WTC11 (cell line): ENCODE measurements at regions not wholly inside any gene's neighbourhood (a gene's known extent, or its start where the extent isn't known, plus 50 kb on each side); places are given as distances from the start of the nearest gene placed in this dataset.
A peak's percentile ranks its signal among the peaks of the same experiment; 100 is the strongest.

Experiments
- ATAC-seq: fragments of 200-7000 bp; cut with Tn5 transposase; 2 replicates; pipeline ENCODE4 v1.10.0; 2021; ENCODE audit warnings: mild to moderate bottlenecking, moderate library complexity
- CTCF ChIA-PET: fragments of 300-600 bp; sonication (Branson Sonifier 250); formaldehyde crosslinking; loops from one replicate; lab custom pipeline; 2021; ENCODE audit warnings: antibody characterized with exemption; lab: Charles Lee
- POLR2A ChIA-PET: fragments of 350-600 bp; sonication (Branson Sonifier 250); formaldehyde crosslinking; loops from one replicate; lab custom pipeline; 2021; ENCODE audit warnings: antibody characterized with exemption; lab: Charles Lee
- DNase-seq: peaks from one replicate; pipeline ENCODE4 v3.0.0; 2021; ENCODE audit warnings: low spot score
- H3K27ac Mint-ChIP-seq: 2 replicates; pipeline ENCODE4 v1.8.0; 2021; ENCODE audit warnings: mixed read lengths
- H3K27me3 Mint-ChIP-seq: 2 replicates; pipeline ENCODE4 v1.8.0; 2021; ENCODE audit warnings: low read depth, mild to moderate bottlenecking, moderate library complexity, mixed read lengths
- H3K36me3 Mint-ChIP-seq: 2 replicates; pipeline ENCODE4 v1.8.0; 2021; ENCODE audit warnings: mixed read lengths
- H3K4me1 Mint-ChIP-seq: 2 replicates; pipeline ENCODE4 v1.8.0; 2022; ENCODE audit warnings: mixed read lengths
- H3K4me3 Mint-ChIP-seq: 2 replicates; pipeline ENCODE4 v1.8.0; 2021; ENCODE audit warnings: mild to moderate bottlenecking, moderate library complexity, mixed read lengths
- H3K9me3 Mint-ChIP-seq: 2 replicates; pipeline ENCODE4 v1.8.0; 2021; ENCODE audit warnings: mixed read lengths
- CBFB ChIP-seq: sonication (generic); formaldehyde crosslinking; IDR thresholded peaks from 2 replicates; pipeline ENCODE4 v1.8.1; 2022; ENCODE audit warnings: mild to moderate bottlenecking, low read depth, missing genetic modification reagents
- CREM ChIP-seq: sonication (generic); formaldehyde crosslinking; IDR thresholded peaks from 2 replicates; pipeline ENCODE4 v1.8.1; 2022; ENCODE audit warnings: mild to moderate bottlenecking, missing genetic modification reagents, moderate library complexity
- EMX1 ChIP-seq: fragments of 250-450 bp; sonication (Bioruptor Pico); IDR thresholded peaks from 2 replicates; pipeline ENCODE4 v1.8.0; 2021; ENCODE audit warnings: mild to moderate bottlenecking
- ETV6 ChIP-seq: sonication (generic); formaldehyde crosslinking; IDR thresholded peaks from 2 replicates; pipeline ENCODE4 v1.8.1; 2022; ENCODE audit warnings: mild to moderate bottlenecking, missing genetic modification reagents
- FOXJ3 ChIP-seq: sonication (generic); formaldehyde crosslinking; IDR thresholded peaks from 2 replicates; pipeline ENCODE4 v1.9.0; 2021; ENCODE audit warnings: missing genetic modification reagents, mild to moderate bottlenecking, borderline replicate concordance
- GABPB1 ChIP-seq: sonication (generic); formaldehyde crosslinking; IDR thresholded peaks from 2 replicates; pipeline ENCODE4 v1.8.1; 2023; ENCODE audit warnings: mild to moderate bottlenecking, missing genetic modification reagents
- IRF2 ChIP-seq: sonication (generic); formaldehyde crosslinking; IDR thresholded peaks from 2 replicates; pipeline ENCODE4 v1.8.0; 2022; ENCODE audit warnings: low read depth, missing genetic modification reagents, borderline replicate concordance
- SMAD3 ChIP-seq: sonication (generic); formaldehyde crosslinking; IDR thresholded peaks from 2 replicates; pipeline ENCODE4 v1.8.0; 2022; ENCODE audit warnings: missing genetic modification reagents, mild to moderate bottlenecking, borderline replicate concordance
- SMAD4 ChIP-seq: sonication (generic); formaldehyde crosslinking; IDR thresholded peaks from 2 replicates; pipeline ENCODE4 v1.8.0; 2022; ENCODE audit warnings: mild to moderate bottlenecking, missing genetic modification reagents
- SOX15 ChIP-seq: fragments of 250-450 bp; sonication (Bioruptor Pico); IDR thresholded peaks from 2 replicates; pipeline ENCODE4 v1.9.0; 2021; ENCODE audit warnings: mild to moderate bottlenecking
- TEAD1 ChIP-seq: sonication (generic); formaldehyde crosslinking; IDR thresholded peaks from 2 replicates; pipeline ENCODE4 v1.8.0; 2022; ENCODE audit warnings: mild to moderate bottlenecking, missing genetic modification reagents
- TEAD4 ChIP-seq: sonication (generic); formaldehyde crosslinking; IDR thresholded peaks from 2 replicates; pipeline ENCODE4 v1.8.0; 2022; ENCODE audit warnings: mild to moderate bottlenecking, missing genetic modification reagents
- ZNF317 ChIP-seq: sonication (generic); formaldehyde crosslinking; IDR thresholded peaks from 2 replicates; pipeline ENCODE4 v1.8.1; 2023; ENCODE audit warnings: low read depth, mild to moderate bottlenecking, moderate library complexity, missing genetic modification reagents, borderline replicate concordance
- TF ChIP-seq, protein P1 (sequence below): fragments of 250-450 bp; sonication (Bioruptor Pico); IDR thresholded peaks from 2 replicates; pipeline ENCODE4 v1.9.0; 2021; ENCODE audit warnings: mild to moderate bottlenecking
- TF ChIP-seq, protein P2 (sequence below): fragments of 200-600 bp; IDR thresholded peaks from 2 replicates; pipeline ENCODE4 v1.8.0; 2022; ENCODE audit warnings: antibody characterized with exemption
- TF ChIP-seq, protein P3 (sequence below): fragments of 250-450 bp; sonication (Bioruptor Pico); IDR thresholded peaks from 2 replicates; pipeline ENCODE4 v1.9.0; 2021; ENCODE audit warnings: mild to moderate bottlenecking, borderline replicate concordance
- TF ChIP-seq, protein P4 (sequence below): sonication (generic); formaldehyde crosslinking; IDR thresholded peaks from 2 replicates; pipeline ENCODE4 v1.8.1; 2023; ENCODE audit warnings: mild to moderate bottlenecking, missing genetic modification reagents
- TF ChIP-seq, protein P5 (sequence below): sonication (generic); formaldehyde crosslinking; IDR thresholded peaks from 2 replicates; pipeline ENCODE4 v1.8.0; 2022; ENCODE audit warnings: mild to moderate bottlenecking, missing genetic modification reagents
- TF ChIP-seq, protein P6 (sequence below): sonication (generic); formaldehyde crosslinking; IDR thresholded peaks from 2 replicates; pipeline ENCODE4 v1.8.1; 2022; ENCODE audit warnings: mild to moderate bottlenecking, missing genetic modification reagents, moderate library complexity, borderline replicate concordance
- TF ChIP-seq, protein P7 (sequence below): sonication (generic); formaldehyde crosslinking; IDR thresholded peaks from 2 replicates; pipeline ENCODE4 v1.8.0; 2023; ENCODE audit warnings: missing genetic modification reagents

DNA sequence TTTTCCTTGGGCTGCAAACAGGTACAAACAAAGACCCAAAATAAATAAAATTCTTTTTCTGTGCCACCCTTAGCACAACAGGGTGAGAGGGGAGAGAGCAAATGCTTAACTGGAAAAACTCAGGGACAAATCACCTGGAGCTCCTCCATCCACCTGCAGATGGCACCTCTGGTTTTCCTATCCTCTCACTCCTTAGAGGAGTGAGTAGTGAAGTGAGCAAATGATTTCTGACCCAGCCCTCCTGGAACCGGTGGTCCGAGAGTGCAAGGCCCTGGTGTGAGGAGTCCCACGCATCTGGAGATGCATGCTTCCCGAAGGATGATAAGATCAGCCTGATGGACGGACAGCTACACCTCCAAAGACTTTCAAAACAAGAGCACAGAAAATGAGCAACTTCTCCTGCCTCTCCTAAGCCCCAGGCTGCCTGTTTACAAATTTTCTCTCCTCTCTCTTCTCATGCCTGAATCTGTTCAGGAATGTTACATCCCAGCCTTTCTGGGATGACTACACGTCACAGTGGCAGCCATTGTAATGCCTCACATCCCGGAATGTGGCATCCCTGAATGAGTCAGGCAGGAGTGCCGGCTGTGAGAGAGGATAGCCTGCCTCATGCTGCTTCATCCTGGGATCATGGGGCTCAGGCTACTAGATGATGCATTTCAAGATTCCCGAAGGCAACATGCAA is 86.4 kb downstream of the ADRB2 start:
- peak overlapping the region; percentile 93 for H3K27ac Mint-ChIP-seq
- no peak overlapping the region for H3K4me3 Mint-ChIP-seq
- H3K36me3 Mint-ChIP-seq: no peaks in the 10 kb centered on the region
- ChIA-PET CTCF (interaction anchor here (0.7 to 8.4 kb wide), 18 partner anchors 14 to 202 kb away, joined by 3 to 144 read pairs (median 4); partner anchors contain the start of gene ADRB2), POLR2A (no interaction called here)
- peak; percentile 55 for DNase-seq
- H3K4me1 Mint-ChIP-seq: peaks cover 30% of the 10 kb centered on the region
- no peaks in the 10 kb centered on the region for H3K9me3 Mint-ChIP-seq
- TF ChIP-seq, protein P1, sequence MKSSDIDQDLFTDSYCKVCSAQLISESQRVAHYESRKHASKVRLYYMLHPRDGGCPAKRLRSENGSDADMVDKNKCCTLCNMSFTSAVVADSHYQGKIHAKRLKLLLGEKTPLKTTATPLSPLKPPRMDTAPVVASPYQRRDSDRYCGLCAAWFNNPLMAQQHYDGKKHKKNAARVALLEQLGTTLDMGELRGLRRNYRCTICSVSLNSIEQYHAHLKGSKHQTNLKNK (CRISPR knock-in tag): no peak
- TF ChIP-seq CREM (CRISPR knock-in tag) (no peak), TEAD1 (CRISPR knock-in tag) (peak; percentile 61; the same call in 1 of the 2 replicates), FOXJ3 (CRISPR knock-in tag) (no peak), TEAD4 (no peak)
- TF ChIP-seq, protein P2, sequence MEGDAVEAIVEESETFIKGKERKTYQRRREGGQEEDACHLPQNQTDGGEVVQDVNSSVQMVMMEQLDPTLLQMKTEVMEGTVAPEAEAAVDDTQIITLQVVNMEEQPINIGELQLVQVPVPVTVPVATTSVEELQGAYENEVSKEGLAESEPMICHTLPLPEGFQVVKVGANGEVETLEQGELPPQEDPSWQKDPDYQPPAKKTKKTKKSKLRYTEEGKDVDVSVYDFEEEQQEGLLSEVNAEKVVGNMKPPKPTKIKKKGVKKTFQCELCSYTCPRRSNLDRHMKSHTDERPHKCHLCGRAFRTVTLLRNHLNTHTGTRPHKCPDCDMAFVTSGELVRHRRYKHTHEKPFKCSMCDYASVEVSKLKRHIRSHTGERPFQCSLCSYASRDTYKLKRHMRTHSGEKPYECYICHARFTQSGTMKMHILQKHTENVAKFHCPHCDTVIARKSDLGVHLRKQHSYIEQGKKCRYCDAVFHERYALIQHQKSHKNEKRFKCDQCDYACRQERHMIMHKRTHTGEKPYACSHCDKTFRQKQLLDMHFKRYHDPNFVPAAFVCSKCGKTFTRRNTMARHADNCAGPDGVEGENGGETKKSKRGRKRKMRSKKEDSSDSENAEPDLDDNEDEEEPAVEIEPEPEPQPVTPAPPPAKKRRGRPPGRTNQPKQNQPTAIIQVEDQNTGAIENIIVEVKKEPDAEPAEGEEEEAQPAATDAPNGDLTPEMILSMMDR: 0 out of 2 replicates have a peak, but pooled peaks have one; percentile 0
- ATAC-seq: peak; percentile 84
- H3K27me3 Mint-ChIP-seq: no peaks in the 10 kb centered on the region

DNA sequence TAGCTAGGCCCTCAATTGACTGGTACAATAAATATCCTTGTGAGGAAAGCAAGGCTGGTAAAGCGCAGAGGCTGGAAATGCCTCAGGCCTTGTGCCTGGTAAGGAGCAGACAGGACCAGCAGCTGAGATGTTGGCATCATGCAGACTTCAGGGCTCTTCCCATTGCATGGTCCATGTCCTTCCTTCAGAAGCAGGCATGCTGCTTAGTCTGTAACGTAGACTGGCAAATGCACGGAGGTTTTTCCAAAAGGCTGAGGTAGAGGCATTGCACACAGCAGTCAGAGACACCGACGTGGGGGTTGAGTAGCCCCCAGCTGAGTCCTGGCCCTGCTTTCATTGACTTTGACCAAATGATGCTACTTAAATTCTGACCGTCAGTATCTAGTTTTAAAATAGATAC is 87.1 kb downstream of the ADRB2 start:
- H3K4me1 Mint-ChIP-seq: peaks cover 30% of the 10 kb centered on the region
- peak overlapping the region; percentile 93 for H3K27ac Mint-ChIP-seq
- no peaks in the 10 kb centered on the region for H3K9me3 Mint-ChIP-seq
- CTCF ChIA-PET: interaction anchor here (1.1 to 8.4 kb wide), 9 partner anchors 14 to 201 kb away, joined by 3 to 144 read pairs (median 6); no protein-coding TSS in a partner anchor
- no peak for DNase-seq
- H3K4me3 Mint-ChIP-seq: no peak overlapping the region
- no peaks in the 10 kb centered on the region for H3K36me3 Mint-ChIP-seq
- ATAC-seq: no peak
- POLR2A ChIA-PET: interaction anchor here (1.7 kb wide), 1 partner anchor 43 kb away, joined by 6 read pairs; no protein-coding TSS in a partner anchor
- no peaks in the 10 kb centered on the region for H3K27me3 Mint-ChIP-seq
- no peak for TF ChIP-seq EMX1 (CRISPR knock-in tag)
- TF ChIP-seq IRF2 (CRISPR knock-in tag): no peak
- no peak for TF ChIP-seq ZNF317
- TF ChIP-seq, protein P3, sequence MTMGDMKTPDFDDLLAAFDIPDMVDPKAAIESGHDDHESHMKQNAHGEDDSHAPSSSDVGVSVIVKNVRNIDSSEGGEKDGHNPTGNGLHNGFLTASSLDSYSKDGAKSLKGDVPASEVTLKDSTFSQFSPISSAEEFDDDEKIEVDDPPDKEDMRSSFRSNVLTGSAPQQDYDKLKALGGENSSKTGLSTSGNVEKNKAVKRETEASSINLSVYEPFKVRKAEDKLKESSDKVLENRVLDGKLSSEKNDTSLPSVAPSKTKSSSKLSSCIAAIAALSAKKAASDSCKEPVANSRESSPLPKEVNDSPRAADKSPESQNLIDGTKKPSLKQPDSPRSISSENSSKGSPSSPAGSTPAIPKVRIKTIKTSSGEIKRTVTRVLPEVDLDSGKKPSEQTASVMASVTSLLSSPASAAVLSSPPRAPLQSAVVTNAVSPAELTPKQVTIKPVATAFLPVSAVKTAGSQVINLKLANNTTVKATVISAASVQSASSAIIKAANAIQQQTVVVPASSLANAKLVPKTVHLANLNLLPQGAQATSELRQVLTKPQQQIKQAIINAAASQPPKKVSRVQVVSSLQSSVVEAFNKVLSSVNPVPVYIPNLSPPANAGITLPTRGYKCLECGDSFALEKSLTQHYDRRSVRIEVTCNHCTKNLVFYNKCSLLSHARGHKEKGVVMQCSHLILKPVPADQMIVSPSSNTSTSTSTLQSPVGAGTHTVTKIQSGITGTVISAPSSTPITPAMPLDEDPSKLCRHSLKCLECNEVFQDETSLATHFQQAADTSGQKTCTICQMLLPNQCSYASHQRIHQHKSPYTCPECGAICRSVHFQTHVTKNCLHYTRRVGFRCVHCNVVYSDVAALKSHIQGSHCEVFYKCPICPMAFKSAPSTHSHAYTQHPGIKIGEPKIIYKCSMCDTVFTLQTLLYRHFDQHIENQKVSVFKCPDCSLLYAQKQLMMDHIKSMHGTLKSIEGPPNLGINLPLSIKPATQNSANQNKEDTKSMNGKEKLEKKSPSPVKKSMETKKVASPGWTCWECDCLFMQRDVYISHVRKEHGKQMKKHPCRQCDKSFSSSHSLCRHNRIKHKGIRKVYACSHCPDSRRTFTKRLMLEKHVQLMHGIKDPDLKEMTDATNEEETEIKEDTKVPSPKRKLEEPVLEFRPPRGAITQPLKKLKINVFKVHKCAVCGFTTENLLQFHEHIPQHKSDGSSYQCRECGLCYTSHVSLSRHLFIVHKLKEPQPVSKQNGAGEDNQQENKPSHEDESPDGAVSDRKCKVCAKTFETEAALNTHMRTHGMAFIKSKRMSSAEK (CRISPR knock-in tag): no peak
- TF ChIP-seq, protein P4, sequence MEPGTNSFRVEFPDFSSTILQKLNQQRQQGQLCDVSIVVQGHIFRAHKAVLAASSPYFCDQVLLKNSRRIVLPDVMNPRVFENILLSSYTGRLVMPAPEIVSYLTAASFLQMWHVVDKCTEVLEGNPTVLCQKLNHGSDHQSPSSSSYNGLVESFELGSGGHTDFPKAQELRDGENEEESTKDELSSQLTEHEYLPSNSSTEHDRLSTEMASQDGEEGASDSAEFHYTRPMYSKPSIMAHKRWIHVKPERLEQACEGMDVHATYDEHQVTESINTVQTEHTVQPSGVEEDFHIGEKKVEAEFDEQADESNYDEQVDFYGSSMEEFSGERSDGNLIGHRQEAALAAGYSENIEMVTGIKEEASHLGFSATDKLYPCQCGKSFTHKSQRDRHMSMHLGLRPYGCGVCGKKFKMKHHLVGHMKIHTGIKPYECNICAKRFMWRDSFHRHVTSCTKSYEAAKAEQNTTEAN (CRISPR knock-in tag): no peak
- TF ChIP-seq SMAD3 (CRISPR knock-in tag): no peak
- TF ChIP-seq GABPB1 (CRISPR knock-in tag): no peak
- TF ChIP-seq, protein P5, sequence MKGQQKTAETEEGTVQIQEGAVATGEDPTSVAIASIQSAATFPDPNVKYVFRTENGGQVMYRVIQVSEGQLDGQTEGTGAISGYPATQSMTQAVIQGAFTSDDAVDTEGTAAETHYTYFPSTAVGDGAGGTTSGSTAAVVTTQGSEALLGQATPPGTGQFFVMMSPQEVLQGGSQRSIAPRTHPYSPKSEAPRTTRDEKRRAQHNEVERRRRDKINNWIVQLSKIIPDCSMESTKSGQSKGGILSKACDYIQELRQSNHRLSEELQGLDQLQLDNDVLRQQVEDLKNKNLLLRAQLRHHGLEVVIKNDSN (CRISPR knock-in tag): no peak
- TF ChIP-seq SMAD4 (CRISPR knock-in tag): no peak
- TF ChIP-seq ETV6 (CRISPR knock-in tag): no peak
- TF ChIP-seq, protein P6, sequence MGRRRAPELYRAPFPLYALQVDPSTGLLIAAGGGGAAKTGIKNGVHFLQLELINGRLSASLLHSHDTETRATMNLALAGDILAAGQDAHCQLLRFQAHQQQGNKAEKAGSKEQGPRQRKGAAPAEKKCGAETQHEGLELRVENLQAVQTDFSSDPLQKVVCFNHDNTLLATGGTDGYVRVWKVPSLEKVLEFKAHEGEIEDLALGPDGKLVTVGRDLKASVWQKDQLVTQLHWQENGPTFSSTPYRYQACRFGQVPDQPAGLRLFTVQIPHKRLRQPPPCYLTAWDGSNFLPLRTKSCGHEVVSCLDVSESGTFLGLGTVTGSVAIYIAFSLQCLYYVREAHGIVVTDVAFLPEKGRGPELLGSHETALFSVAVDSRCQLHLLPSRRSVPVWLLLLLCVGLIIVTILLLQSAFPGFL: no peak
- no peak for TF ChIP-seq CBFB (CRISPR knock-in tag)
- TF ChIP-seq, protein P7, sequence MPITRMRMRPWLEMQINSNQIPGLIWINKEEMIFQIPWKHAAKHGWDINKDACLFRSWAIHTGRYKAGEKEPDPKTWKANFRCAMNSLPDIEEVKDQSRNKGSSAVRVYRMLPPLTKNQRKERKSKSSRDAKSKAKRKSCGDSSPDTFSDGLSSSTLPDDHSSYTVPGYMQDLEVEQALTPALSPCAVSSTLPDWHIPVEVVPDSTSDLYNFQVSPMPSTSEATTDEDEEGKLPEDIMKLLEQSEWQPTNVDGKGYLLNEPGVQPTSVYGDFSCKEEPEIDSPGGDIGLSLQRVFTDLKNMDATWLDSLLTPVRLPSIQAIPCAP (CRISPR knock-in tag): no peak
- TF ChIP-seq SOX15 (CRISPR knock-in tag): no peak
